ENCODE measurements at regions not wholly inside any gene's neighbourhood (a gene's known extent, or its start where the extent isn't known, plus 50 kb on each side); places are given as distances from the start of the nearest gene placed in this dataset.

GRCh38 chr21:26388731-26389231 lies 184.3 kb downstream of the CYYR1 start:
- Histone ChIP-seq H3K9me3 (ENCODE audit: control insufficient read depth, low read depth, low read length) (no peaks in the 10 kb centered on the region), H3K27ac (ENCODE audit: low read length) (no peak overlapping the region), H3K4me1 (ENCODE audit: control insufficient read depth, low read depth, low read length) (no peaks in the 10 kb centered on the region)

DNA sequence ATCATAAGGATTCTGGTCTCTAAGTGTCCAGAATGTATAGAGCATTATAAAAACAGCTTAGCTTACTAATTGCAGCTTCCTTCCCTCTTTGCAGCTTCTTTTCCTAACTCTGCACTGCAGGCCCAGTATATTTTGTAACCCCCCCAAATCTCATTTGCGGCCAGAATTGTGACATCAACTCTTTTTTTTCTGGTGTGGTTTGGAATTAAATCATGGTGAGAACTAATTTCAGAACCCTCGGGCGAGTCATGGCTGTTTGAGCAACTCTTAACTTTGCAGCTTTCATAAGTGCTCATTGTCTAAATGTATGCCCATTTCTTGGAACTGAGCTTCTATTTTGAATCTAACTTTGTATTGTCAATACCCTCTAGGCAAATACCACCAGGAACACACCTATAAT lies 187.4 kb downstream of the CYYR1 start:
- Histone ChIP-seq H3K27me3 (ENCODE audit: control insufficient read depth, insufficient read depth, low read length) (no peaks in the 10 kb centered on the region), H3K4me1 (ENCODE audit: control insufficient read depth, low read depth, low read length) (no peaks in the 10 kb centered on the region), H3K9me3 (ENCODE audit: control insufficient read depth, low read depth, low read length) (no peaks in the 10 kb centered on the region), H3K9ac (ENCODE audit: low read length) (no peak overlapping the region), H3K4me3 (ENCODE audit: low read length) (no peak overlapping the region), H3K36me3 (ENCODE audit: control insufficient read depth, low read depth, low read length) (no peaks in the 10 kb centered on the region), H3K27ac (ENCODE audit: low read length) (no peak overlapping the region)

More at GRCh38 chr21:26388731-26389231, 184.3 kb downstream of the CYYR1 start:
- Histone ChIP-seq H3K4me3 (ENCODE audit: low read length) (no peak overlapping the region), H3K27me3 (ENCODE audit: control insufficient read depth, insufficient read depth, low read length) (no peaks in the 10 kb centered on the region), H3K36me3 (ENCODE audit: control insufficient read depth, low read depth, low read length) (no peaks in the 10 kb centered on the region), H3K9ac (ENCODE audit: low read length) (no peak overlapping the region)

DNA sequence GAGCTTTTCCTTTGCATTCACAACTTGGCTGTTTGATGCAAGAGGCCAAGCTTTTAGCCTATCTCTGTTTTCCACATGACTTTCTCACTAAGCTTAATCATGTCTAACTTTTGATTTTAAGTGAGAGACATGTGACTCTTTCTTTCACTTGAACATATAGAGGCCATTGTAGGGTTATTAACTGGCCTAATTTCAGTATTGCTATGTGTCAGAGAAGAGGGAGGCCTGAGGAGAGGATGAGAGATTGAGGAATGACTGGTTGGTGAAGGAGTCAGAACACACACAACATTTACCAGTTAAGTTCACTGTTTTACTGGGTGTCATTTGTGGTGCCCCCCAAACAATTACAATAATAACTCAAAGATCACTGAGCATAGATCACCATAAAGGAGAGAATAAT lies 193.5 kb downstream of the CYYR1 start:
- Histone ChIP-seq H3K27ac (ENCODE audit: low read length) (no peak overlapping the region), H3K9ac (ENCODE audit: low read length) (no peak overlapping the region), H3K9me3 (ENCODE audit: control insufficient read depth, low read depth, low read length) (no peaks in the 10 kb centered on the region), H3K4me3 (ENCODE audit: low read length) (no peak overlapping the region), H3K27me3 (ENCODE audit: control insufficient read depth, insufficient read depth, low read length) (no peaks in the 10 kb centered on the region), H3K36me3 (ENCODE audit: control insufficient read depth, low read depth, low read length) (no peaks in the 10 kb centered on the region), H3K4me1 (ENCODE audit: control insufficient read depth, low read depth, low read length) (no peaks in the 10 kb centered on the region)

DNA sequence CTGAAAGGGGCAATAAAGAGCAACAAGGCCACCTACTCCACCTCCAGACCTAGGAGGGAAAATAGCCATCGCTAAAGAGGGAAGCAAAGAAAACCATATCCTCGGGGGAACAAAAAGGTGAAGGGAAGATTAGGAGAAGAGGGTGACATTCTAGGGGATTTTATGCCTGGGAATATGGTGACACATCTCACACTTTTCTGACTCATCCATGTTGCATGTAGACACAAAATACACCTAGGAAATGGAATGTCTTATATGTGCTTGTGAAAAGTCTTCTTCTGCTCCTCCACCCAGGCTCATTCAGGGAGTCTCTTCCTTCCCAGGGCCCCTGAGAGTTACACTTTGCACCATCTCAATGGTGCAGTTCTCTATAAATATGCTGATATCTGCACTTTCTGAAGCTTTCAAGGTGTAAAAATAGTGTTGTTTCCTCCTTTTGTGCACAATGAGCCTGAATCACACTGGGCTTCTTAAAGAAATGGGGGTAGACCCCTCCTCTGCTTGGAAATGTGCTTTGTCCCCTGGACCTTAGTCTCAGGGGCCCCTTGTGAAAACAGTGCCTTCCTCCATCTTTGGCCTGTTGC lies 195.9 kb downstream of the CYYR1 start:
- H3K4me1 ChIP-seq (ENCODE audit: control insufficient read depth, low read depth, low read length) = no peaks in the 10 kb centered on the region
- no peaks in the 10 kb centered on the region for H3K9me3 ChIP-seq (ENCODE audit: control insufficient read depth, low read depth, low read length)
- no peak overlapping the region for H3K4me3 ChIP-seq (ENCODE audit: low read length)
- no peak overlapping the region for H3K27ac ChIP-seq (ENCODE audit: low read length)
- no peaks in the 10 kb centered on the region for H3K36me3 ChIP-seq (ENCODE audit: control insufficient read depth, low read depth, low read length)
- H3K27me3 ChIP-seq (ENCODE audit: control insufficient read depth, insufficient read depth, low read length) = no peaks in the 10 kb centered on the region
- no peak overlapping the region for H3K9ac ChIP-seq (ENCODE audit: low read length)

- Histone ChIP-seq H3K9me3 (ENCODE audit: control insufficient read depth, low read depth, low read length) (no peaks in the 10 kb centered on the region), H3K36me3 (ENCODE audit: control insufficient read depth, low read depth, low read length) (no peaks in the 10 kb centered on the region), H3K27me3 (ENCODE audit: control insufficient read depth, insufficient read depth, low read length) (no peaks in the 10 kb centered on the region), H3K27ac (ENCODE audit: low read length) (no peak overlapping the region), H3K9ac (ENCODE audit: low read length) (no peak overlapping the region), H3K4me1 (ENCODE audit: control insufficient read depth, low read depth, low read length) (no peaks in the 10 kb centered on the region), H3K4me3 (ENCODE audit: low read length) (no peak overlapping the region)
Observed at GRCh38 chr21:26374817-26375216, 198.3 kb downstream of the CYYR1 start.

DNA sequence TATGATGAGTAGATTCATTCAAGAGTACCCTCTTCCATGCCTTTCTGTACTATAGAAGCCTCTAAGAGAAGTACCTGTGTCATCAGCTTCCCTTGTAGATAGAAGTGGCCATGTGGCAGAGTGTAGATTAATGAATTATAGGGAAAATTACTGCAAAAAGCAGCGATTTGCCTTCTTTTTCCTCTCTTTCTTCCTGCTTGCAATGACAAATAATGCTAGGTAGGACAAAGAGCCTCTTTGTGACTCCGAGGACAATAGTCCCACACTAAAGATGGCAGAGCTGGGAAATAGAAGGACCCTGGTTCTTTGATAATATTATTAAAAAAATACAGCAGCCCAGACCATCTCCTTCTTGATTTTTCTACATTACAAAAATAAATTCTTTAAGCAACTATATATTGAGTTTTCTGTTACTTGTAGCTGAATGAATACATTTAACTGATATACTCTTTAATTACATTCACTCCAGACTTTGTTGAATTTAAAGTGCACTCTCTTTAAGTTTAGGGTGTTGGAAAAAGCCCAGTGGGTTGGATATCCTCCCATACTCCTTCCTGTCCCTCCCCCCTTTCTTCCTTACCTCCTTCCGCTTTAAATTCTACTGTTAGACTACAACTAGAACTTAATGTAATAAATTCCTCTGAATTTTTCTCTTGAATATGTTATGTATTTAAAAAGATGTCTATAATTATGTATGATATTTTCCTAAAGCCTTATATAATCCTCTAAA lies 198.2 kb upstream of the APP start:
- Histone ChIP-seq H3K27ac (ENCODE audit: low read length) (no peak overlapping the region), H3K4me1 (ENCODE audit: control insufficient read depth, low read depth, low read length) (no peaks in the 10 kb centered on the region), H3K4me3 (ENCODE audit: low read length) (no peak overlapping the region), H3K9ac (ENCODE audit: low read length) (no peak overlapping the region), H3K27me3 (ENCODE audit: control insufficient read depth, insufficient read depth, low read length) (no peaks in the 10 kb centered on the region), H3K9me3 (ENCODE audit: control insufficient read depth, low read depth, low read length) (no peaks in the 10 kb centered on the region), H3K36me3 (ENCODE audit: control insufficient read depth, low read depth, low read length) (no peaks in the 10 kb centered on the region)

DNA sequence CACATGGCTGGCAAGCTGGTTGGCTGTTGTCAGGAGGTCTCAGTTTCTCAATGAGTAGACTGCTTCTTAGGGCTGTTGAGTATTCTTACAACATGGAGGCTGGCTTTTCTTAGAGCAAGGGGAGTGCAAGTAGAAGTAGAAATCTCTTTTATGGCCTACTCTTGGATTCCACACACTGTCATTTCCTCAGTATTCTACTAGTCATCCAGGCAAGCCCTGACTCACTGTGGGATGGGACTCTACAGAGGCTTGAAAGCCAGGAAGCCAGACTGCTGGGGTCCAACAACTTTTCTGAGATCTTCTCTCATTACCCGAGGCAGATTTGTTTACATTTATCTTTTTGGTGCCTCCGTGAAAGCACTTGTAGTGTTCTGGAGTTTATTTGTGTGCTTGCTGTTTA lies 196.2 kb upstream of the APP start:
- Histone ChIP-seq H3K9me3 (ENCODE audit: control insufficient read depth, low read depth, low read length) (no peaks in the 10 kb centered on the region), H3K27ac (ENCODE audit: low read length) (no peak overlapping the region)

GRCh38 chr21:26365849-26366248 lies 195.3 kb upstream of the APP start:
- H3K27me3 ChIP-seq (ENCODE audit: control insufficient read depth, insufficient read depth, low read length) = no peaks in the 10 kb centered on the region
- H3K27ac ChIP-seq (ENCODE audit: low read length) = no peak overlapping the region
- H3K4me1 ChIP-seq (ENCODE audit: control insufficient read depth, low read depth, low read length) = no peaks in the 10 kb centered on the region
- H3K36me3 ChIP-seq (ENCODE audit: control insufficient read depth, low read depth, low read length) = no peaks in the 10 kb centered on the region
- no peaks in the 10 kb centered on the region for H3K9me3 ChIP-seq (ENCODE audit: control insufficient read depth, low read depth, low read length)
- no peak overlapping the region for H3K9ac ChIP-seq (ENCODE audit: low read length)
- no peak overlapping the region for H3K4me3 ChIP-seq (ENCODE audit: low read length)

More for the DNA sequence above, 196.2 kb upstream of the APP start:
- Histone ChIP-seq H3K4me3 (ENCODE audit: low read length) (no peak overlapping the region), H3K9ac (ENCODE audit: low read length) (no peak overlapping the region), H3K36me3 (ENCODE audit: control insufficient read depth, low read depth, low read length) (no peaks in the 10 kb centered on the region), H3K27me3 (ENCODE audit: control insufficient read depth, insufficient read depth, low read length) (no peaks in the 10 kb centered on the region), H3K4me1 (ENCODE audit: control insufficient read depth, low read depth, low read length) (no peaks in the 10 kb centered on the region)

DNA sequence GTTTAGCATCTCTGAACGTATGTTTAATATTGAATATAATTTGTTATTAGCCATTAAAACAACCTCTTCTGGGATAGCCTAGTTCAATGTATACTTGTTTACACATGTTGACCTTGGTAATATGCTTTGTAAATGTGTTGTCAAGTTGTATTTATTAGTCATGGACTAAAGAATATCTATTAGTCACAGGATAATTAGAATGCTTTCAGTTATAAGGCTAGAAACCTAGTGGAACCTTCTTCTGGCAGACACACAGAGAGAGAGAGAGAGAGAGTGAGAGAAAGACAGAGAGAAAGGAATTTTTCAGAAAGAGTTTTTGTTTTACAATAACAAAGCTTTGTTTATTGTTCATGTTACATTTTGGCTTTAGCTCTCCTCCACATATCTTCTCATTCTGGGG lies 181.1 kb upstream of the APP start:
- no peak overlapping the region for H3K27ac ChIP-seq (ENCODE audit: low read length)

DNA sequence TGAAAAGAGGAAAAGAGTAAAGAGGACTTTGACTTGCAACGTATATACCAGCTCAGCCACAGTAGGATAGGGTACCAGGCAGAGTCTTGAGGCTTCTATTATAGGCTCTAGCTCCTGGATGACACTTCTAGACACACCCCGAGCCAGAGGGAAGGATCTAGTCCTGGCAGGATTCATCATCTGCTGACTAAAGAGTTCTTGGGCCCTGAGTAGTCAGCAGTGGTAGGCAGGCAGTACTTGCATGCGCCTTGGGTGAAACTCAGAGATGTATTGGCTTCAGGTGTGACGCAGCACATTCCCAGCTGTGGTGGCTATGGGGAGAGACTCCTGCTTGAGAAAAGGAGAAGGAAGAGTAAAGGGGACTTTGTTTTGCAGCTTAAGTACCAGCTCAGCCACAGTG lies 162.3 kb upstream of the APP start:
- Histone ChIP-seq H3K27ac (ENCODE audit: low read length) (no peak overlapping the region), H3K36me3 (ENCODE audit: control insufficient read depth, low read depth, low read length) (no peaks in the 10 kb centered on the region), H3K9ac (ENCODE audit: low read length) (no peak overlapping the region), H3K4me1 (ENCODE audit: control insufficient read depth, low read depth, low read length) (peaks cover 4% of the 10 kb centered on the region), H3K9me3 (ENCODE audit: control insufficient read depth, low read depth, low read length) (no peaks in the 10 kb centered on the region), H3K27me3 (ENCODE audit: control insufficient read depth, insufficient read depth, low read length) (no peaks in the 10 kb centered on the region), H3K4me3 (ENCODE audit: low read length) (no peak overlapping the region)

More for the DNA sequence above, 181.1 kb upstream of the APP start:
- Histone ChIP-seq H3K27me3 (ENCODE audit: control insufficient read depth, insufficient read depth, low read length) (no peaks in the 10 kb centered on the region), H3K4me3 (ENCODE audit: low read length) (no peak overlapping the region), H3K9me3 (ENCODE audit: control insufficient read depth, low read depth, low read length) (no peaks in the 10 kb centered on the region), H3K9ac (ENCODE audit: low read length) (no peak overlapping the region), H3K36me3 (ENCODE audit: control insufficient read depth, low read depth, low read length) (no peaks in the 10 kb centered on the region), H3K4me1 (ENCODE audit: control insufficient read depth, low read depth, low read length) (no peaks in the 10 kb centered on the region)

GRCh38 chr21:26331205-26331980 lies 160.8 kb upstream of the APP start:
- no peaks in the 10 kb centered on the region for H3K27me3 ChIP-seq (ENCODE audit: control insufficient read depth, insufficient read depth, low read length)
- H3K4me3 ChIP-seq (ENCODE audit: low read length) = no peak overlapping the region
- no peaks in the 10 kb centered on the region for H3K9me3 ChIP-seq (ENCODE audit: control insufficient read depth, low read depth, low read length)
- H3K4me1 ChIP-seq (ENCODE audit: control insufficient read depth, low read depth, low read length) = peaks cover 4% of the 10 kb centered on the region
- no peak overlapping the region for H3K27ac ChIP-seq (ENCODE audit: low read length)
- H3K36me3 ChIP-seq (ENCODE audit: control insufficient read depth, low read depth, low read length) = no peaks in the 10 kb centered on the region
- H3K9ac ChIP-seq (ENCODE audit: low read length) = no peak overlapping the region
